Urothelium cell line (cell line): ENCODE measurements at regions not wholly inside any gene's neighbourhood (a gene's known extent, or its start where the extent isn't known, plus 50 kb on each side); places are given as distances from the start of the nearest gene placed in this dataset.
"Not testable (repeated sequence)": the region's sequence is repeated elsewhere in the genome, so short reads cannot be mapped to it uniquely, and the experiment has no call there.

Experiments
- DNase-seq: peaks from one replicate; pipeline ENCODE4 v3.0.0; 2011; ENCODE audit warnings: low spot score, mixed read lengths
- FAIRE-seq: peaks from 2 replicates; lab custom pipeline; 2011; peaks lifted over from hg19 to GRCh38; lab: Jason Lieb, UNC

GRCh38 chrX:90337161-90337560, 415.5 kb downstream of the TGIF2LX start:
- not testable (repeated sequence) for DNase-seq, FAIRE-seq

GRCh38 chrX:90369632-90370031, 447.9 kb downstream of the TGIF2LX start:
- DNase-seq, FAIRE-seq: not testable (repeated sequence)

- not testable (repeated sequence) for DNase-seq
- peak; percentile 56 for FAIRE-seq
Measured at GRCh38 chrX:90398020-90398419, 476.3 kb downstream of the TGIF2LX start.

GRCh38 chrX:90402169-90402568, 480.5 kb downstream of the TGIF2LX start:
- not testable (repeated sequence) for FAIRE-seq, DNase-seq

- FAIRE-seq, DNase-seq: not testable (repeated sequence)
Measured at GRCh38 chrX:90403859-90404258, 482.2 kb downstream of the TGIF2LX start.

- peak; percentile 13 for FAIRE-seq
Measured at GRCh38 chrX:90404846-90405436, 483.2 kb downstream of the TGIF2LX start.

GRCh38 chrX:90453770-90454338, 532.1 kb downstream of the TGIF2LX start:
- not testable (repeated sequence) for FAIRE-seq

More at GRCh38 chrX:90404846-90405436, 483.2 kb downstream of the TGIF2LX start:
- DNase-seq: not testable (repeated sequence)

GRCh38 chrX:90458071-90458899, 536.6 kb downstream of the TGIF2LX start:
- FAIRE-seq, DNase-seq: not testable (repeated sequence)

More at GRCh38 chrX:90453770-90454338, 532.1 kb downstream of the TGIF2LX start:
- not testable (repeated sequence) for DNase-seq

- DNase-seq, FAIRE-seq: not testable (repeated sequence)
Measured at GRCh38 chrX:90474445-90474844, 552.7 kb downstream of the TGIF2LX start.

- DNase-seq, FAIRE-seq: not testable (repeated sequence)
Measured at GRCh38 chrX:90485406-90485805, 563.7 kb downstream of the TGIF2LX start.

- not testable (repeated sequence) for FAIRE-seq, DNase-seq
Measured at GRCh38 chrX:90521284-90521683, 599.6 kb downstream of the TGIF2LX start.

GRCh38 chrX:90524383-90524968, 602.8 kb downstream of the TGIF2LX start:
- not testable (repeated sequence) for FAIRE-seq, DNase-seq
